CD4-positive, alpha-beta T cell (primary cell): ENCODE measurements at regions not wholly inside any gene's neighbourhood (a gene's known extent, or its start where the extent isn't known, plus 50 kb on each side); places are given as distances from the start of the nearest gene placed in this dataset.

Source experiments
- ATAC-seq: fragments of 200-7000 bp; cut with Tn5 transposase; one replicate; pipeline ENCODE4 v1.10.0; 2022; ENCODE audit warnings: mild to moderate bottlenecking; ENCODE audit not compliant: poor library complexity
- CTCF ChIA-PET: fragments of 350-600 bp; sonication (Branson Sonifier 250); formaldehyde crosslinking; loops from one replicate; lab custom pipeline; 2021; ENCODE audit warnings: antibody characterized with exemption, inconsistent platforms; lab: Charles Lee
- POLR2A ChIA-PET: fragments of 350-600 bp; sonication (Branson Sonifier 250); formaldehyde crosslinking; loops from one replicate; lab custom pipeline; 2021; ENCODE audit warnings: antibody characterized with exemption, inconsistent platforms; lab: Charles Lee
- DNase-seq, 14 experiments: peaks; one replicate each; pipeline ENCODE4 v3.0.0-alpha.2; 2013 to 2020; ENCODE audit warnings: mixed read lengths in 2 of 14
- H3K27ac ChIP-seq, 2 donors: one replicate each; pipeline versions ENCODE4 v1.5.1 to v1.7.0; 2013; ENCODE audit warnings: low read length in 2 of 2, low read depth in 1 of 2, mild to moderate bottlenecking in 1 of 2
- H3K27me3 ChIP-seq, 2 experiments: 1 replicate in 1 of 2; 2 replicates in 1 of 2; pipeline versions ENCODE4 v1.6.1 to v1.7.0; 2013; ENCODE audit warnings: low read length in 2 of 2, control low read depth in 1 of 2, mild to moderate bottlenecking in 1 of 2, moderate library complexity in 1 of 2; ENCODE audit not compliant: insufficient read depth in 2 of 2, control insufficient read depth in 1 of 2
- H3K36me3 ChIP-seq: one replicate; pipeline ENCODE4 v1.6.1; 2013; ENCODE audit warnings: low read length, control low read depth; ENCODE audit not compliant: insufficient read depth
- H3K4me1 ChIP-seq: one replicate; pipeline ENCODE4 v1.6.1; 2013; ENCODE audit warnings: low read length, control low read depth; ENCODE audit not compliant: insufficient read depth
- H3K4me3 ChIP-seq: one replicate; pipeline ENCODE4 v1.5.1; 2013; ENCODE audit warnings: mild to moderate bottlenecking, low read length, moderate library complexity
- H3K9me3 ChIP-seq, 2 experiments: 1 replicate in 1 of 2; 2 replicates in 1 of 2; pipeline versions ENCODE4 v1.6.1 to v1.7.0; 2013; ENCODE audit warnings: low read length in 2 of 2, mild to moderate bottlenecking in 2 of 2, control low read depth in 1 of 2, moderate library complexity in 1 of 2; ENCODE audit not compliant: control insufficient read depth in 1 of 2, insufficient read depth in 1 of 2
- H3K27ac Mint-ChIP-seq: one replicate; pipeline ENCODE4 v1.8.0; 2020; ENCODE audit warnings: mixed read lengths
- H3K27me3 Mint-ChIP-seq: one replicate; pipeline ENCODE4 v1.8.0; 2021; ENCODE audit warnings: mixed read lengths
- H3K36me3 Mint-ChIP-seq: one replicate; pipeline ENCODE4 v1.8.0; 2021; ENCODE audit warnings: low read depth, mixed read lengths
- H3K4me1 Mint-ChIP-seq: one replicate; pipeline ENCODE4 v1.8.0; 2021; ENCODE audit warnings: low read depth, mixed read lengths
- H3K4me3 Mint-ChIP-seq: one replicate; pipeline ENCODE4 v1.8.0; 2020; ENCODE audit warnings: mild to moderate bottlenecking, mixed read lengths
- H3K9me3 Mint-ChIP-seq: one replicate; pipeline ENCODE4 v1.8.0; 2020; ENCODE audit warnings: mixed read lengths
- intact Hi-C, 2 experiments: fragments of 100-400 bp; cut with DNase I in 1 of 2; cut with micrococcal nuclease in 1 of 2; formaldehyde crosslinking; loops; one replicate each; pipeline versions ENCODE4 v1.15.1 to v1.9.0; 2023 to 2025; cut with DNase I, micrococcal nuclease
- TF ChIP-seq, protein P1 (sequence below): fragments of 200-600 bp; IDR thresholded peaks from one replicate; pipeline ENCODE4 v1.8.0; 2022; ENCODE audit warnings: antibody characterized with exemption, mild to moderate bottlenecking

DNA sequence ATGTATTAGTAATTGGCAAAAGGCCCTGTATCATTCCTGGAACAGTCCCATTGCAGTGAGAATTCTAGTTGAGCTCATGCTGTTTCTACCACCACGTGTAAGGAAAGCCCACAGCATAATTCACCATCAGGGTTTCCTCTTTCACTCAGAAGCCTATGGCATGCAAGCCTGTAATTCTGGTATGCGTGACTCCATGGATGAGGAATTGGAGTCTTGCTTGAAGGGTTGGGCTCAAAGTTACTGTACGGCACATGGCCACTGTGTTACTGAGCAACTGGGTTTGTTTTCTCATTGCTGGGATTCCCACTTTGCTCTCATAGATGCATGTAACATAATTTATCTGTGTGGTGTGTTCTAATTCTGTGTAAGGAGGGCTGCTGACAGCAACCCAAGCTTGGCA is 132.3 kb upstream of the NR3C2 start:
- no peak overlapping the region for H3K4me3 Mint-ChIP-seq
- Histone ChIP-seq H3K4me1 (no peaks in the 10 kb centered on the region), H3K4me3 (no peak overlapping the region), H3K9me3 (peaks cover 0 to 6% of the 10 kb centered on the region in 2 experiments), H3K27me3 (no peaks in the 10 kb centered on the region), H3K36me3 (no peaks in the 10 kb centered on the region), H3K27ac (no peak overlapping the region)
- TF ChIP-seq, protein P1, sequence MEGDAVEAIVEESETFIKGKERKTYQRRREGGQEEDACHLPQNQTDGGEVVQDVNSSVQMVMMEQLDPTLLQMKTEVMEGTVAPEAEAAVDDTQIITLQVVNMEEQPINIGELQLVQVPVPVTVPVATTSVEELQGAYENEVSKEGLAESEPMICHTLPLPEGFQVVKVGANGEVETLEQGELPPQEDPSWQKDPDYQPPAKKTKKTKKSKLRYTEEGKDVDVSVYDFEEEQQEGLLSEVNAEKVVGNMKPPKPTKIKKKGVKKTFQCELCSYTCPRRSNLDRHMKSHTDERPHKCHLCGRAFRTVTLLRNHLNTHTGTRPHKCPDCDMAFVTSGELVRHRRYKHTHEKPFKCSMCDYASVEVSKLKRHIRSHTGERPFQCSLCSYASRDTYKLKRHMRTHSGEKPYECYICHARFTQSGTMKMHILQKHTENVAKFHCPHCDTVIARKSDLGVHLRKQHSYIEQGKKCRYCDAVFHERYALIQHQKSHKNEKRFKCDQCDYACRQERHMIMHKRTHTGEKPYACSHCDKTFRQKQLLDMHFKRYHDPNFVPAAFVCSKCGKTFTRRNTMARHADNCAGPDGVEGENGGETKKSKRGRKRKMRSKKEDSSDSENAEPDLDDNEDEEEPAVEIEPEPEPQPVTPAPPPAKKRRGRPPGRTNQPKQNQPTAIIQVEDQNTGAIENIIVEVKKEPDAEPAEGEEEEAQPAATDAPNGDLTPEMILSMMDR: no peak
- H3K36me3 Mint-ChIP-seq: no peaks in the 10 kb centered on the region
- no peaks in the 10 kb centered on the region for H3K27me3 Mint-ChIP-seq
- no peaks in the 10 kb centered on the region for H3K9me3 Mint-ChIP-seq
- DNase-seq (no peak), ATAC-seq (no peak)
- intact Hi-C loops: no loop called here
- H3K4me1 Mint-ChIP-seq: no peaks in the 10 kb centered on the region
- ChIA-PET POLR2A (no interaction called here), CTCF (interaction anchor here (1.7 kb wide), 1 partner anchor 9 kb away, joined by 3 read pairs; no protein-coding TSS in a partner anchor)
- no peak overlapping the region for H3K27ac Mint-ChIP-seq

DNA sequence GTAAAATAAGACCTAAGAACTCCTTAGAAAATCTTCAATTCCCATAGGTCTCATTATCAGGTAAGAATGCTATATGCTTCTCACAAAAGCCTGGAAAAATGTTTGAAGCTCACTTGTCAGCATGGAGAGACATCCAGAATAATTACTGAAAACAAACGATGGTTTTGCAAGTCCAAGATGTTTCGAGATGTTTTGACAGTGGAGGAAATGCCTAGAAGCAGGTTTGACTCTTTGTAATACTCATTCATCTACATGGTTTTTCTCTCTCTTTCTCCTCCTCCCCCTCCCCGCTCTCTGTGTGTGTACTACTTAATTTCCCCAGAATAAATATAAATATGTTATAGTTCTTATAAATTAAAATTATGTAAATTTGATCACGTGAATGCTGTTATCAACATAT is 131.9 kb upstream of the NR3C2 start:
- ChIA-PET POLR2A (no interaction called here), CTCF (interaction anchor here (1.7 kb wide), 1 partner anchor 9 kb away, joined by 3 read pairs; no protein-coding TSS in a partner anchor)
- Histone ChIP-seq H3K9me3 (peaks cover 0 to 10% of the 10 kb centered on the region in 2 experiments), H3K27me3 (no peaks in the 10 kb centered on the region), H3K4me1 (no peaks in the 10 kb centered on the region), H3K36me3 (no peaks in the 10 kb centered on the region), H3K4me3 (no peak overlapping the region), H3K27ac (no peak overlapping the region)
- Mint-ChIP-seq H3K9me3 (no peaks in the 10 kb centered on the region), H3K4me1 (no peaks in the 10 kb centered on the region), H3K36me3 (no peaks in the 10 kb centered on the region), H3K4me3 (no peak overlapping the region), H3K27ac (no peak overlapping the region), H3K27me3 (no peaks in the 10 kb centered on the region)
- ATAC-seq (no peak), DNase-seq (no peak)
- intact Hi-C loops: no loop called here
- TF ChIP-seq, protein P1: no peak

DNA sequence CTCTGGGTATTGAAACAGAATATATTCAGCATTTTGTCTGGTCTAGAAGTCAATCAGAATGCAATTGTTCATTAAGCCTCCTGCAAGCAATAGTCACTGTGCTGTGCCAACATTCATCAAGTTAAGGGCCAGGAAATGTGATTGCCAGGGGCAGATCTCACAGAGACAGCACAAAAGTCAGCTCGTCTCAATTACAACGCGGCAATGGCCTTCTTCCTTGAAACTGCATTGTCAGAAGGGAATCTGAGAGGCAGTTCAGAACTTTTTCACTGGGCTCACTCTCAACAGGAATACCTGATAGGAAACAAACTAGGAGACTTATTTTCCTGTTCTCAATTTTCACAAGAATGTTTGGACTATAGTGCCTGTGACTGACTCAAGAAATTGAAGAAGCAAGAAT is 131.1 kb upstream of the NR3C2 start:
- no peak overlapping the region for H3K27ac Mint-ChIP-seq
- no peaks in the 10 kb centered on the region for H3K9me3 Mint-ChIP-seq
- intact Hi-C loops: no loop called here
- H3K4me3 Mint-ChIP-seq: no peak overlapping the region
- Histone ChIP-seq H3K4me1 (no peaks in the 10 kb centered on the region), H3K36me3 (no peaks in the 10 kb centered on the region), H3K27me3 (no peaks in the 10 kb centered on the region), H3K4me3 (no peak overlapping the region), H3K27ac (no peak overlapping the region), H3K9me3 (peaks cover 3 to 12% of the 10 kb centered on the region in 2 experiments)
- TF ChIP-seq, protein P1: no peak
- H3K4me1 Mint-ChIP-seq: no peaks in the 10 kb centered on the region
- no peaks in the 10 kb centered on the region for H3K27me3 Mint-ChIP-seq
- ChIA-PET CTCF (interaction anchor here (0.6 kb wide), 1 partner anchor 198 kb away, joined by 4 read pairs; no protein-coding TSS in a partner anchor), POLR2A (no interaction called here)
- H3K36me3 Mint-ChIP-seq: no peaks in the 10 kb centered on the region
- DNase-seq: no peak
- ATAC-seq: no peak
